DOHH2 (cell line): ENCODE measurements at regions not wholly inside any gene's neighbourhood (a gene's known extent, or its start where the extent isn't known, plus 50 kb on each side); places are given as distances from the start of the nearest gene placed in this dataset.

Experiments used
- CTCF ChIP-seq: fragments of 200-600 bp; sonication (generic); IDR thresholded peaks from one replicate; pipeline ENCODE4 v1.5.1; 2014; ENCODE audit warnings: antibody characterized with exemption, mild to moderate bottlenecking, low read depth, low read length; ENCODE audit not compliant: poor library complexity, severe bottlenecking
- EZH2phosphoT487 ChIP-seq: fragments of 200-600 bp; sonication (generic); IDR thresholded peaks from 2 replicates; pipeline ENCODE4 v1.6.1; 2017; ENCODE audit warnings: borderline replicate concordance, mild to moderate bottlenecking, antibody characterized with exemption, low read length, moderate library complexity, mixed read lengths

DNA sequence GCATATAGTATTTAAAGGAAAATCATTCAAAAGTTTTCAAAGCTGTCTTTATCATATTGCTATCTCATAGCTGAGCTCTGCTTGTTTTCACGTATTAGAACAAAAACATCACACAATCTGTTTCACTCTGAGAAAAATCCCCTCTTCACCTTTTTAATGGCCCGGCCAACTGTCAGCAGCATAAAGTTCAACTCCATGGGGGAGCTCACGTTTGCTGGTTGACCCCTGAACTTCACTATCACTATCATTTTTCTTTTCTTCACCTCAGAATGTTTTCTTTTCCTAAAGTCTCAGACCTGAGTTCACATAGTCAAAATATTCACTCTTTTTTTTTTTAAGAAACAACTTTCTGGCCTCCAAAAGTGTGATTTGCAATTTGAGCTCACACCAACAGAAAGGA, 374.4 kb upstream of the MARCKS start:
- TF ChIP-seq CTCF (no peak), EZH2phosphoT487 (no peak)
